Bronchial epithelial cell (primary cell): ENCODE measurements at regions not wholly inside any gene's neighbourhood (a gene's known extent, or its start where the extent isn't known, plus 50 kb on each side); places are given as distances from the start of the nearest gene placed in this dataset.

Source experiments
- DNase-seq: peaks from one replicate; pipeline ENCODE4 v3.0.0-alpha.2; 2010; ENCODE audit warnings: low read depth
- FAIRE-seq: peaks from 2 replicates; lab custom pipeline; 2011; peaks lifted over from hg19 to GRCh38; lab: Jason Lieb, UNC
- H3K27me3 ChIP-seq: 2 replicates; pipeline ENCODE4 v1.5.1; 2011; ENCODE audit warnings: low read length; ENCODE audit not compliant: control insufficient read depth, insufficient read depth
- H3K36me3 ChIP-seq: 2 replicates; pipeline ENCODE4 v1.5.1; 2011; ENCODE audit warnings: low read length; ENCODE audit not compliant: control insufficient read depth, insufficient read depth
- H3K4me3 ChIP-seq: 2 replicates; pipeline ENCODE4 v1.5.1; 2011; ENCODE audit warnings: mild to moderate bottlenecking, low read depth, low read length, control low read depth
- CTCF ChIP-seq: IDR thresholded peaks from 2 replicates; pipeline ENCODE4 v1.5.1; 2011; ENCODE audit warnings: mild to moderate bottlenecking, moderate library complexity, low read length, control low read depth, inconsistent platforms; ENCODE audit not compliant: insufficient read depth, severe bottlenecking

GRCh38 chr5:145072889-145073288, 762.3 kb downstream of the PRELID2 start:
- Histone ChIP-seq H3K27me3 (no peaks in the 10 kb centered on the region), H3K36me3 (no peaks in the 10 kb centered on the region), H3K4me3 (no peak overlapping the region)
- FAIRE-seq (no peak), DNase-seq (no peak)
- TF ChIP-seq CTCF: no peak

DNA sequence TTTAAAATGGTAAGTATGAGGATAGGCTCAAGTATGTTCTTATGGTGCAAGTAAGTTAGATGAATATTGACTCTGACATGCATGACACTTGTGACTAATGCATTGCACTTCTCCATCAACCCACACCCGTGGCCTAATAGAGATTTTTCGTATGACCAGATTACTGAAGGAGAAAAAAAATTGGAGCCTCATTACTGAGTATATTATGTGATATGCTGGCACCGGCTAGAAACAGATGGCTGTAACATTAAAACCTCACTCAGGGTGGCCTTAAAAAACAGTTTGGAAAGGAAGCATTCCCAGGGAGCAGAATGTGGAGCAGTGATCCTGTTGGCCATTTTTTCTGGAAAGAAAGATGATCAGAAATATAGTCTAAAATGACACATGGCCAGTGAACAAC, 766.4 kb downstream of the PRELID2 start:
- no peak for TF ChIP-seq CTCF
- Histone ChIP-seq H3K36me3 (no peaks in the 10 kb centered on the region), H3K27me3 (no peaks in the 10 kb centered on the region), H3K4me3 (no peak overlapping the region)
- FAIRE-seq (no peak), DNase-seq (peak; percentile 4)

DNA sequence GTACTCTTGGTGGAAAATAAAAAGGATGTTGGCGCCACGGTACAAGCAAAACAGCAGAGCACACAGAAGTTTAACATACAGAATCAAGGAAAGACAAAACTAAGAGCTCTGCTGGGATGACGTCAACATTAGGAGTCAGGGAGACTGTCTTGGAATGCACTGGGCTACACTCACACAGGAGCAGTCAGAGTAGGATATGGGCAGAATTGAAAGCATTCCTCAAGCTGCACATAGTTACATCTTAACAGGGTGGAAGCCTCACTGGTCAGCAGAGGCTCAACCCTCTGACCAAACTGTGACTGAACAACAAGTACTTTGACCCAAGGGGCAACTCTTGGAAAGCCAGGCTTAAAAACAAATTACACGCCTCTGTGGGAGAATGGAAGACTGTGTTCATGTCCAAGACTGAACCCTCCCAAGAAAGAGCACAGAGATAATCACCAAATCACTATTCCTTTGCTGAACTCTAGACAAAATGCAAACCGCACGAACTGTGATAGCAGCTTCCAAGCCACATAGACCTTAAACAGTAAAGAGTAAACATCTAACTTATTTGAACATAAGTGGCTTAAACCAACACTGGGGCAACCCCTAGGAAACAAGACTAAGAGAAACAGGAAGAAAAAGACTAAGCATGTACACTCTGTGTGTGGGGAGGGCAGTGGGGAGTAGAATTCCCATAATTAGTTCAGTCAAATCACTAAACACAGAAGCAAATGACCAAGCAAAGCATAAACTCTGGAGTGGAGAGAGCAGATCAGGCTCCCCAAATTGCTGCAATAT, 772.7 kb downstream of the PRELID2 start:
- H3K27me3 ChIP-seq: no peaks in the 10 kb centered on the region
- DNase-seq: no peak
- no peaks in the 10 kb centered on the region for H3K36me3 ChIP-seq
- FAIRE-seq: no peak
- no peak overlapping the region for H3K4me3 ChIP-seq
- TF ChIP-seq CTCF: no peak

- DNase-seq (peak; percentile 43), FAIRE-seq (no peak)
- Histone ChIP-seq H3K4me3 (no peak overlapping the region), H3K27me3 (no peaks in the 10 kb centered on the region), H3K36me3 (no peaks in the 10 kb centered on the region)
- TF ChIP-seq CTCF: no peak
These were observed 778.3 kb downstream of the PRELID2 start for GRCh38 chr5:145056800-145057199.

- H3K27me3 ChIP-seq: no peaks in the 10 kb centered on the region
- FAIRE-seq: no peak
These were observed 785.0 kb downstream of the PRELID2 start for GRCh38 chr5:145050181-145050580.

More at GRCh38 chr5:145050181-145050580, 785.0 kb downstream of the PRELID2 start:
- TF ChIP-seq CTCF: no peak
- Histone ChIP-seq H3K36me3 (no peaks in the 10 kb centered on the region), H3K4me3 (no peak overlapping the region)
- no peak for DNase-seq
